NCI-H748 treated with DMSO at 0.1 percent for 48 hours (cell line): ENCODE measurements at regions not wholly inside any gene's neighbourhood (a gene's known extent, or its start where the extent isn't known, plus 50 kb on each side); places are given as distances from the start of the nearest gene placed in this dataset.

Source experiments
- DNase-seq: peaks from one replicate; lab custom pipeline; 2025; lab: John Stamatoyannopoulos, UW

- peak; percentile 5 for DNase-seq
Observed at GRCh38 chr14:32254952-32255679, 52.0 kb upstream of the RNU6-8 start.

- DNase-seq = no peak
Observed at GRCh38 chr14:32255789-32256188, 52.7 kb upstream of the RNU6-8 start.

- no peak for DNase-seq
Observed at GRCh38 chr14:32256576-32256975, 53.5 kb upstream of the RNU6-8 start.

GRCh38 chr14:32258336-32258993 lies 55.4 kb upstream of the RNU6-8 start:
- no peak for DNase-seq

- DNase-seq = no peak
Observed at GRCh38 chr14:32259368-32260013, 56.4 kb upstream of the RNU6-8 start.

- DNase-seq = no peak
Observed at GRCh38 chr14:32263939-32264567, 61.0 kb upstream of the RNU6-8 start.

GRCh38 chr14:32265584-32265983 lies 62.5 kb upstream of the RNU6-8 start:
- no peak for DNase-seq

- DNase-seq = no peak
Observed at GRCh38 chr14:32277998-32278397, 51.1 kb upstream of the AKAP6 start.
